Globus pallidus (tissue), 1 donor: ENCODE measurements at regions not wholly inside any gene's neighbourhood (a gene's known extent, or its start where the extent isn't known, plus 50 kb on each side); places are given as distances from the start of the nearest gene placed in this dataset.

ENCODE experiments used
- DNase-seq: peaks from one replicate; pipeline ENCODE4 v3.0.0-alpha.2; 2015; ENCODE audit warnings: low spot score

- DNase-seq: no peak
Measured at GRCh38 chr12:118467641-118468305, 91.4 kb downstream of the SUDS3 start.

- DNase-seq: no peak
Measured at GRCh38 chr12:118472940-118473339, 96.6 kb downstream of the SUDS3 start.

DNA sequence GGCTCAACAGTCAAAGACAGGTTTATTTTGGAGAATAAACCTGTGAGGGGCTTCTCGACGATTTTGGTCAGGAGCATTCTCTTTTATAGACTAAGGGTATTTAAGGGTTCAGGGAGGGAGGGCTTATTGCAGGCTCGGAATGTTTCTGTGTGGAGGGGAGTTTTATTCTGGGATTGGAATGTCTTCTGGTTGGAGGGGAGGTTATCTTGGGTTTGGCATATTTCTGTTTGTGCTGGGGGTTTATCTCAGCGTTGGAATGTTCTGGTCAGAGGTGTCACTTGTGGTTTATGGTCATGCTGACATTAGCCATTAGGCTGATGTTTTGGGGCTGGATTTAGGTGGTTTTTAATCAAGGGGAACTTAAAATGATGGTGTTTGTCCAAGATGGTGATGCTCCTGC, 103.9 kb downstream of the SUDS3 start:
- DNase-seq: no peak

- no peak for DNase-seq
Measured at GRCh38 chr12:118488034-118488433, 111.7 kb downstream of the SUDS3 start.

DNA sequence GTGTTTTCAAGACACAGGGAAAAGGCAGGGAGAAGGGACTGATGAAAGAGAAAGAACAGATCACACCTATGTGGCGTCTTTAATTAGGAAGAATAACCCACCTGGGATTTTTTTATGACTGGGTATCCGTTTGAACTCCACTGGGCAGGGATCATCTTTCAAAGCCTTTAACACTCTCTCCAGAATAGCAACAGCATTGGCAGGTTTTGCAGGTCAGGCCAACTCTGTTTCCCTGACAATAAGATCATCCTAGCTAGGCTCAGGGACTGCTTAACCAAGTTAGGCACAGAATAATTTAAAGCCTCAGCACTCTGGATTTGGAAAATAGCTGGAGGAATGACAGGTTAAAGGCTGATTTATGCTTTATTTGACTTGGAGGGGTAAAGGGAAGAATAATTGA, 117.6 kb downstream of the SUDS3 start:
- no peak for DNase-seq

DNA sequence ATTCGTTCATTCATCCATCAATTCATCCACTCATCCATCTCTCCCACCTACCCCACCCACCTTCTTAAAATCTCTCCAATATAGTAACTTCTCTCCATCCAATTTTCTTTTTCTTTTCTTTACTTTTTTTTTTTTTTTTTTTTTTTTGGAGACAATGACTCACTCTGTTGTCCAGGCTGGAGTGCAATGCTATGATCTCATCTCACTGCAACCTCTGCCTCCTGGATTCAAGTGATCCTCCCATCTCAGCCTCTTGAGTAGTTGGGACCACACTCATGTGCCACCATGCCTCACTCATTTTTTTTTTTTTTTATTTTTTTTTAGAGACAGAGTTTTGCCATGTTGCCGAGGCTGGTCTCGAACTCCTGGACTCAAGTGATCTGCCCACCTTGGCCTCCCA, 118.4 kb downstream of the SUDS3 start:
- no peak for DNase-seq

DNA sequence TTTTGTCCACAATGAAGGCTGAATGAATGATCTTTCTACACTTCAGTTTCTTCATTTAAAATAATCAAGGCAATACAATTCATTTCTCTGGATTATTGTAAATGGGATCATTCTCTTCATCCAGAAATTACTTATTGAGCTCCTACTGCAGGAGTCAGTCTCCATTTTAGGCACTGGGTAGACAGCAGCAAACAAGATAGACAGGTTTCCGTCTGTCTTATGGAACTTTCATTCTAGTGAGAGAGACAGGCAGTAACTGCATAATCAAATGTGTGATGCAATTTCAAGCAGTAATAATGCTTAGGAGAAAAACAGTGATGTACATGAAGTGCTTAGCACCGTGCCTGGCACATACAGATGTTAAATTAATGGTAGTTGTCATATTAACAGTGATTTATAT, 118.9 kb downstream of the SUDS3 start:
- DNase-seq: no peak

DNA sequence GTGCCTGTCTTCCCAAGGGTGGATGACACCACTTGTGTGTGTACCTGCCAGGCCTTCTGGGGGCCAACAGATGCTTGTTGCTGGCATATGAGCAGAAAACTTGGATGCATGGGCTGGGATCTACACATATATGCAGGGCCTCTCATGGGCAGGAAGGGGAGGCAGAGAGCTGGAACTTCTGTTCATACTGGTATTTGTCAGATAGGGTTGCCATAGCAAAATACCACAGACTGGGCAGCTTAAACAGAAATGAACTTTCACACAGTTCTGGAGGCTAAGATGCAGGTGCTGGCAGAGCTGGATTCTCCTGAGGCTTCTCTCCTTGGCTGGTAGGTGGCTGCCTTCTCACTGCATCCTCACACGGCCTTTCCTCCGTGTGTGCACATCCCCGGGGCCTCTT, 121.8 kb downstream of the SUDS3 start:
- DNase-seq: no peak

DNA sequence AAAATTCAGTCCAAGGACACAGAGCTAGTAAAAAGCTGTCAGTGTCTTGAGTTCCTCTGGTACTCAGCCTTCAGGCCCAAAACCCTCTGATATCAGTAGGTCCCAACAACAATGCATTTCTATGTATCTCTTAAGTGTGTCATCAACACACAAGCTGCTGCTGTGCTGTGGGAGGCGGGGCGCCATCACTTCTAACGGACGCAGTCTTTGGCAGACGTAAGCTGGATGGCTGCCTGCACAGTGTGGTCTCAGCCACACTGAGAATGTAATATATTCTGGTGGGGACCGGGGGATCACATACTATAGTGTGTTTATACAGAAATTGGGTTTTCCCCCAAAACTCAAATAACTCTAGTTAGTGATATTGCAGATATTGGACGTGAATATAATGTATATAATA, 123.9 kb downstream of the SUDS3 start:
- no peak for DNase-seq

GRCh38 chr12:118501489-118501888, 125.1 kb downstream of the SUDS3 start:
- DNase-seq: no peak

DNA sequence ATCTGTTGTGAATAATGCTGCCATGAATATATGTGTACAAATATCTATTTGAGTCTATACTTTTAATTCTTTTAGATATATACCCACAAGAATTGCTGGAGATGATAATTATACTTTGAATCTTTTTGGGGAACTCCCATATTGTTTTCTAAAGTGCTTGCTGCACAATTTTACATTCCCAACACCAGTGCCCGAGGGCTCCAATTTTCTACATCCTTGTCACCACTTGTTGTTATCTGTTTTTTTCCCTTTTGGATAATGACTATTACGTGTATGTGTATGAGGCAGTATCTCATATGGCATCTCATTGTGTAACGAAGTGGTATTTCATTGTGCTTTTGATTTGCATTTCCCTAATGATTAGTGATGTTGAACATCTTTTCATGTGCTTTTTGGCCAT, 127.1 kb downstream of the SUDS3 start:
- DNase-seq: no peak

GRCh38 chr12:118512669-118513068, 136.3 kb downstream of the SUDS3 start:
- DNase-seq: no peak

GRCh38 chr12:118513611-118514010, 137.3 kb downstream of the SUDS3 start:
- no peak for DNase-seq

DNA sequence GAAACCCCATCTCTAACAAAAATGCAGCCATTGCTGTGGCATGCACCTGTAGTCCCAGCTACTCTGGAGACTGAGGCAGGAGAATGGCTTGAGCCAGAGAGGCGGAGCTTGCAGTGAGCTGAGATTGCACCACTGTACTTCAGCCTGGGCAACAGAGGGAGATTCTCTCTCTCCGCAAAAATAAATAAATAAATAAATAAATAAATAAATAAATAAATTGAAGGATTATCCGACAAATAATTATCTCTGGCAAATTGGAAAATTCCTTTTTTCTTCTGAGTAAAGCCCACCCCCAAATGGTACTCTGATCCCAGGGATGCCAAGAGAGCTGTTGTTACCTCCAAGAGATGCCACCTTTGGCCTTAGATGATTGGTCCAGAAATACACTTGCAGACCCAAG, 137.9 kb downstream of the SUDS3 start:
- DNase-seq: no peak

DNA sequence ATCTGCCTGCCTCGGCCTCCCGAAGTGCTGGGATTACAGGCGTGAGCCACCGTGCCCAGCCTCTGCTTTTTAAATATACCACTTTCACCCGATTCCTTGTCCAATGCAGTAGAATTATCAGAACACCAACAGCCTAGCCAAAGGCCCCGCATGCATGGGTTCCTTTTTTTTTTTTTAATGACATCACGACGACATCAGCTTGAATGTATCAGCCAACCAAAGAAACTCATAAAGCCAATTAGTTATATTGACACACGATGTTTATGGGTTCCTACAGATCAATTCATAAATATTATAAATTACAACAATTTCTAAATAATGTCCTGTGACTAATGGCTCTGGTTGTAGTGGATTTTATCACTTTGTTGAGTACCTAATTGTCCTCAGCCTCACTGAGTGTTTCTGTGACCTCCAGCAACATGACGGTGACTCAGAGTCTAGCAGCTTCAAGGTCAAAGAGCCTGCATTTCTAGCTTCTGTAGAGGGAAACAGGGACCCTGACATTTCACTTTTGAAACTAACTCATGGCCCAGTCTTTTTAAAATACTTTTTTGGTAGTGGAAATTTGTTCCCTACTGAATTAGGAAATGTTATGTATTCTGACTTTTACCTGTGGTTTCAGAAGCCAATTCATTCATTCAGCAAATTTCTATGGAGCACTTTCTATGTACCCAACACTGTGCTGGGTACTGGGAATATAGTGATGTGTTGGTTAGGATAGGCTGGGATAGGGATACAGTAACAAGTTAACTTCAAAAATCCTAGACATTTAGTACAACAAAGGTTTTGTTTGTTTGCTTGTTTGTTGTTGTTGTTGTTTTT, 144.1 kb downstream of the SUDS3 start:
- DNase-seq: no peak

GRCh38 chr12:118521036-118521370, 144.6 kb downstream of the SUDS3 start:
- no peak for DNase-seq

- DNase-seq: no peak
Measured at GRCh38 chr12:118524446-118524845, 148.1 kb downstream of the SUDS3 start.

DNA sequence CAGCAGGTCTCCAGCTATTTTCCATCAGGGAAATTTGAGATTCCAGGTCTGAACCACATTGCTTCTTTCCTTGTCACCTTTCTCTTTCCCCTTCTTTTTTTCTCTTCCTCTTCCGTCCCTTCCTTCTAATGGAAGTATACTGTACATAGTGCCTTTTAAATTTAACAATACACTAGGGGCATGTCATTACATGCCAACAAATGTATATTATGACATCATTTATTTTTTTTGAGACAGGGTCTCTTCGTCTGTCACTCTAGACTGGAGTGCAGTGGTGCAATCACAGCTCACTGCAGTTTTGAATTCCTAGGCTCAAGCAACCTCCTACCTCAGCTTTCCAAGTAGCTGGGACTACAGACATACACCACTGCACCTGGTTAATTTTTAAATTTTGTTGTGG, 148.9 kb downstream of the SUDS3 start:
- no peak for DNase-seq

GRCh38 chr12:118526255-118527095, 150.1 kb downstream of the SUDS3 start:
- DNase-seq: no peak

DNA sequence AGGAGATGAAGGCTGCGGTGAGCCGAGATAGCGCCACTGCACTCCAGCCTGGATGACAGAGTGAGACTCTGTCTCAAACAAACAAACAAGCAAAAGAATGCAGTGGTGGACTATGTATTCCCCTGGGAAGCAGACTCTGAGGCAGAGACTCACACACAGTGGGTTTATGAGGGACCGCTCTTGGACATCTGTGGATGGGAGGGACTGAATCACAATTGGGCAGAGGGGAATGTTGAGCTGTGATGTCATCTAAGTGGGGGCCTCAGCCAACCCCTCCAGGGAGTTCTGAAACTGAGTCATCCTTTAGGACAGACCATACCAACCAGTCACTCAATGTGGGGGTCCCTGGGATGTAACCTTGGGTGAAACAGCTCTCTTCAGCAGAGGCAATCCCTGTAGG, 151.0 kb downstream of the SUDS3 start:
- DNase-seq: no peak

- DNase-seq: no peak
Measured at GRCh38 chr12:118528625-118529024, 152.3 kb downstream of the SUDS3 start.

GRCh38 chr12:118534003-118534402, 157.6 kb downstream of the SUDS3 start:
- no peak for DNase-seq

DNA sequence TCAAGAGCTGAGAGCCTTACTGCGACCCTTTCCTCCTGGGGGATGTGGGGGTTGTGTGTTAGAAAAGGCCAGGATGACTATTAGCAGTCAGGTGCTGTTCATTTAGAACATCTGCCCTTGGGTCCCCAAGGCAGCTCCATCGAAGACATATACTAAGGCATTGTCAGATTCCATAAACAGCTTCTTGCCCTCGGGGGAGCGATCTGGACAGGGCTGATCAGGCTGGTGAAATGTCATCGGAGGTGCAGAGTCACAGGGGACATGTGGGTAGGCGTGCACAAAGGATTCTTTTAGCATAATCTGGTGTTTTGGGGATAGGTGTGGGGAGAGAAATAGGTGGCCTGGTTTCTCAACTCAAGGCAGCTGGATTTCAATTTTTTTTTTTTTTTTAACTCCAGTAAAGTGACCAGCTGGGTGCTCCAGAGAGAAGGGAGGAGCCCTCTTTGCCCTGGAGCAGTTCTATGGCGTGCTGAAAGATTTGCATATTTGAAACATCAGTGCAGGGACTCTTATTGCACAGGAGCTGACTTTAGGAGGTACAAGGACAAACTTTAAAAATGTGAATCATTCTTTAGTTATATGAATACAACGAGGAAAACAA, 160.1 kb downstream of the SUDS3 start:
- DNase-seq: no peak
